ENCODE measurements at regions not wholly inside any gene's neighbourhood (a gene's known extent, or its start where the extent isn't known, plus 50 kb on each side); places are given as distances from the start of the nearest gene placed in this dataset.

GRCh38 chr10:108817135-108817534, 1106.2 kb downstream of the XPNPEP1 start (continued):
- TF ChIP-seq CHD7 (IDR thresholded peaks at IDR 0.05; ENCODE audit: insufficient replicate concordance, low read length) (no peak), FOSL1 (IDR thresholded peaks at IDR 0.05; ENCODE audit: insufficient read depth, low read depth, low read length) (no peak), CEBPB (IDR thresholded peaks at IDR 0.05; ENCODE audit: low read depth, low read length) (no peak), POLR2A (IDR thresholded peaks at IDR 0.05; ENCODE audit: control extremely low read depth in 1 of 2, low read depth in 2 of 2, low read length in 2 of 2) (no peak), BRCA1 (IDR thresholded peaks at IDR 0.05; ENCODE audit: low read depth, low read length) (no peak), SIX5 (IDR thresholded peaks at IDR 0.05; ENCODE audit: low read depth, low read length) (no peak), SP1 (IDR thresholded peaks at IDR 0.05; ENCODE audit: low read depth, low read length) (no peak), ZNF274 (IDR thresholded peaks at IDR 0.05; ENCODE audit: borderline replicate concordance, extremely low read depth, low read length) (no peak), TAF7 (optimal IDR thresholded peaks at IDR 0.05; ENCODE audit: borderline replicate concordance, low read depth, low read length) (no peak)
- TF ChIP-seq, protein P1, sequence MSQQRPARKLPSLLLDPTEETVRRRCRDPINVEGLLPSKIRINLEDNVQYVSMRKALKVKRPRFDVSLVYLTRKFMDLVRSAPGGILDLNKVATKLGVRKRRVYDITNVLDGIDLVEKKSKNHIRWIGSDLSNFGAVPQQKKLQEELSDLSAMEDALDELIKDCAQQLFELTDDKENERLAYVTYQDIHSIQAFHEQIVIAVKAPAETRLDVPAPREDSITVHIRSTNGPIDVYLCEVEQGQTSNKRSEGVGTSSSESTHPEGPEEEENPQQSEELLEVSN (IDR thresholded peaks at IDR 0.05) = no peak
